HG02884 (cell line): ENCODE measurements at regions not wholly inside any gene's neighbourhood (a gene's known extent, or its start where the extent isn't known, plus 50 kb on each side); places are given as distances from the start of the nearest gene placed in this dataset.

ENCODE experiments used
- ATAC-seq: cut with Tn5 transposase; IDR thresholded peaks from one replicate; pipeline ENCODE4 v1.9.1; 2021; ENCODE audit warnings: mild to moderate bottlenecking, moderate library complexity; ENCODE audit not compliant: unreplicated experiment

GRCh38 chr13:67769063-67769986 is 539.2 kb upstream of the PCDH9 start:
- ATAC-seq = no peak

GRCh38 chr13:67763984-67764383 is 533.8 kb upstream of the PCDH9 start:
- ATAC-seq = no peak

GRCh38 chr13:67763384-67763783 is 533.2 kb upstream of the PCDH9 start:
- no peak for ATAC-seq

- no peak for ATAC-seq
These were observed 528.8 kb upstream of the PCDH9 start for GRCh38 chr13:67758975-67759374.

GRCh38 chr13:67754012-67754411 is 523.9 kb upstream of the PCDH9 start:
- ATAC-seq = no peak

- no peak for ATAC-seq
These were observed 522.6 kb upstream of the PCDH9 start for GRCh38 chr13:67752759-67753158.

GRCh38 chr13:67742478-67742877 is 512.3 kb upstream of the PCDH9 start:
- no peak for ATAC-seq

- ATAC-seq = no peak
These were observed 510.9 kb upstream of the PCDH9 start for GRCh38 chr13:67740871-67741535.

- ATAC-seq = peak; percentile 54
These were observed 506.7 kb upstream of the PCDH9 start for GRCh38 chr13:67736646-67737420.

GRCh38 chr13:67735651-67736050 is 505.5 kb upstream of the PCDH9 start:
- no peak for ATAC-seq

- ATAC-seq = no peak
These were observed 496.8 kb upstream of the PCDH9 start for GRCh38 chr13:67726979-67727378.

- ATAC-seq = no peak
These were observed 495.9 kb upstream of the PCDH9 start for GRCh38 chr13:67725999-67726398.

- no peak for ATAC-seq
These were observed 483.4 kb upstream of the PCDH9 start for GRCh38 chr13:67713571-67713970.

- ATAC-seq = no peak
These were observed 466.6 kb upstream of the PCDH9 start for GRCh38 chr13:67696775-67697174.

- ATAC-seq = no peak
These were observed 434.4 kb upstream of the PCDH9 start for GRCh38 chr13:67664502-67664901.

GRCh38 chr13:67662997-67663396 is 432.9 kb upstream of the PCDH9 start:
- ATAC-seq = no peak

GRCh38 chr13:67652887-67653286 is 422.8 kb upstream of the PCDH9 start:
- ATAC-seq = no peak

- ATAC-seq = no peak
These were observed 421.9 kb upstream of the PCDH9 start for GRCh38 chr13:67651908-67652465.

- no peak for ATAC-seq
These were observed 420.3 kb upstream of the PCDH9 start for GRCh38 chr13:67650471-67650870.

- no peak for ATAC-seq
These were observed 415.8 kb upstream of the PCDH9 start for GRCh38 chr13:67645874-67646467.
